Gastrocnemius medialis (tissue), 4 donors: ENCODE measurements at regions not wholly inside any gene's neighbourhood (a gene's known extent, or its start where the extent isn't known, plus 50 kb on each side); places are given as distances from the start of the nearest gene placed in this dataset.

ENCODE experiments used
- POLR2A ChIP-seq, 2 donors: fragments of 450-650 bp; IDR thresholded peaks; one replicate each; pipeline ENCODE4 v1.6.1; 2017; ENCODE audit warnings: antibody characterized with exemption in 2 of 2, mild to moderate bottlenecking in 2 of 2, moderate library complexity in 2 of 2
- TF ChIP-seq, protein P1 (sequence below), 5 experiments: fragments of 450-650 bp in 3 of 5; fragments of 200-600 bp in 2 of 5; sonication (generic) in 2 of 5; IDR thresholded peaks in 4 of 5; conservative IDR thresholded peaks in 1 of 5; 1 replicate in 4 of 5; 2 replicates in 1 of 5; pipeline ENCODE4 v1.5.1; 2016 to 2019; ENCODE audit warnings: antibody characterized with exemption in 5 of 5, mild to moderate bottlenecking in 3 of 5, moderate library complexity in 3 of 5

- TF ChIP-seq, protein P1, sequence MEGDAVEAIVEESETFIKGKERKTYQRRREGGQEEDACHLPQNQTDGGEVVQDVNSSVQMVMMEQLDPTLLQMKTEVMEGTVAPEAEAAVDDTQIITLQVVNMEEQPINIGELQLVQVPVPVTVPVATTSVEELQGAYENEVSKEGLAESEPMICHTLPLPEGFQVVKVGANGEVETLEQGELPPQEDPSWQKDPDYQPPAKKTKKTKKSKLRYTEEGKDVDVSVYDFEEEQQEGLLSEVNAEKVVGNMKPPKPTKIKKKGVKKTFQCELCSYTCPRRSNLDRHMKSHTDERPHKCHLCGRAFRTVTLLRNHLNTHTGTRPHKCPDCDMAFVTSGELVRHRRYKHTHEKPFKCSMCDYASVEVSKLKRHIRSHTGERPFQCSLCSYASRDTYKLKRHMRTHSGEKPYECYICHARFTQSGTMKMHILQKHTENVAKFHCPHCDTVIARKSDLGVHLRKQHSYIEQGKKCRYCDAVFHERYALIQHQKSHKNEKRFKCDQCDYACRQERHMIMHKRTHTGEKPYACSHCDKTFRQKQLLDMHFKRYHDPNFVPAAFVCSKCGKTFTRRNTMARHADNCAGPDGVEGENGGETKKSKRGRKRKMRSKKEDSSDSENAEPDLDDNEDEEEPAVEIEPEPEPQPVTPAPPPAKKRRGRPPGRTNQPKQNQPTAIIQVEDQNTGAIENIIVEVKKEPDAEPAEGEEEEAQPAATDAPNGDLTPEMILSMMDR (IDR thresholded peaks at IDR 0.05 in 4 of 5, conservative IDR thresholded peaks at IDR 0.05 in 1 of 5): no peak
- no peak for TF ChIP-seq POLR2A (IDR thresholded peaks at IDR 0.05)
These were observed 87.6 kb upstream of the EXOC1L start for GRCh38 chr4:55731959-55732358.
